HG02970 (cell line): ENCODE measurements at regions not wholly inside any gene's neighbourhood (a gene's known extent, or its start where the extent isn't known, plus 50 kb on each side); places are given as distances from the start of the nearest gene placed in this dataset.

Experiments
- ATAC-seq: cut with Tn5 transposase; IDR thresholded peaks from one replicate; pipeline ENCODE4 v1.9.1; 2021; ENCODE audit warnings: mild to moderate bottlenecking, moderate library complexity, moderate number of reproducible peaks; ENCODE audit not compliant: unreplicated experiment, low FRiP score

DNA sequence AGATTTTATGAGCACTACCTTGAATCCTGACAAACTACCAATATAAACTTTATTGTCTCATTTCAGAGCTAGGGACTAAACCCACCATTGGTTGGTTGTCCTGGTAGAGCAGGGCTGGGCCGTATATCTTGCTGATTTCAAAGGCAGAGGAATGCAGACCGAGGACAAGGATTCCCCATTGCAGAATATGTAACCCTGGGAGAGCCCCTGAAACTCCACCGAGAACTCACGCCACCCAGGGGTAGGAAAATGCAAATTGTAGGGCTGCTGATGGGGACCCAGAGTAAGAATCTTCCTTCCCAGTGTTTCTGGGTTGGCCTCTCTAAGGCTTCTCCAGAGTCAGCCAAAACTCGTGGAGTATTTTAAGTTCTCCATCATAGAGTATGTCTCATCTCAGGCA, 235.3 kb downstream of the ABHD5 start:
- ATAC-seq = no peak

DNA sequence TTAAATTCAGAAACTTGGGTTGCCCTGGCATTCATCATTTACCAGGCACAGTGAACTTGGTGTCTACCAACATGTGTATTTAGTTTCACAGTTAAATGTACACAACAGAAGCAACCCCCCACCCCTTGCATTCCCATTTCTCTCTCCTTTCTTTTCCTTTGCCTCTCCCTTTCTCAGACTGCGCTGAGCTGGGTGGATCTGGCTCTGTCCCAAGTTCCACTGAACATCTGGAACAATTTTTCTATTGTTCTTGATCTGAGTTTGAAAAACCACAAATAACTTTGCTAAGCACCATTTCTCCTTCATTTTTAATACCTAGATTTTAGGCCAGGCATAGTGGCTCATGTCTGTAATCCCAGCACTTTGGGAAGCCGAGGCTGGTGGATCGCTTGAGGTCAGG, 242.2 kb downstream of the ABHD5 start:
- no peak for ATAC-seq

DNA sequence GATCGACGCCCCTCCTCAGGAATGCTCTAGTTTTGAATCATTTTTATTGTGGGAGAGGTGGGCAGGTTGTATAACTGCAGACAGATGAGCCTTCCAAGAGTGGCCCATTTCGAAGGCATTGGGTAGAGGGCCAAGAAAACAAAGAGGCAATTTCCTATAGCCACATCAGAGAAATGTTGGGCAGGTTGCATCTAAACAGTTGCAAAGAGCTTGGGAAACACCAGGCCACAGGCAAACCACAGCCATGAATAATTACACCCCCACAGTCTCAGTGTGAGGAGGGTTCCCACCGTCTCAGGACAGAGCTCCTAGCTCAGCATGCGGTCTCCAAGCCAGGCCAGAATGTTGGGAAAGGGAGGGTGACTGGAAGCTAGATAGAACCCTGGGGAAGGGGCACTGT, 257.3 kb downstream of the ABHD5 start:
- no peak for ATAC-seq

DNA sequence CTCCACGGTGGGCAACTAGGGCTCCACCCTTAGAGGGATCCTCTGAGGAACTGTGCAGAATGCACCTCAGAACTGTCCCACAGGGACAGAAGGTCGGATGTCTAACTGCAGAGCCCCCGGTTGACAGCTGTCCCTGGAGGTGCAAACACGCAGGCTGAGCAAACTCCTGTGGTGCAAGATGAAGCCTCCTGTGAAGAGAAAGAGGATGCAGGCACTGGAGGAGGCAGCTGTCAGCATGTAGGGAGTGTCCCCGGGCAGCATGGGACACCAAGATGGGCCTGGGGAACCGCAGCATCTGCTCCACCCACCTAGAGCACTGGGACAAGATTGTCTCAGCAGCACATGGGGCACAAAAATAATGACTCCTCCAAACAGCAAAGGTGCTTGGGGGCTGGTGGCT, 258.9 kb downstream of the ABHD5 start:
- ATAC-seq = no peak

DNA sequence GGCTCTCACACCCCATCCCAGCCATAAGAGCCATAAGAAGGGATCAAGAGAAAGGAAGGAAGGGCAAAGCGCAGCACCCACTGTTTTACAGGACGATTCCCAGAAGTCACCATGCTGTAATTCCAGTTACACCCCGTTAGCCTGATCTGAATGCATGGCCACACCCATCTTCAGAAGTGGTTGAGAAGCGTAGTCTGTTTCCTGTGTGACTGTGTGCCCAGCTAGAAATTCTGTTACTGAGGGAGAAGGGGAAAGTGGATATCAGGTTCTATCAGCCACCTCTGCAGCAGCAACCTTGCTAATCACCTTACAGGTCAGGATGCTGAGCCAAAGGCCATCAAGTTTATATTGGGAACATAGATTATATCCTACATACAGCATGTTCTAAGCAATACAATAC, 260.0 kb downstream of the ABHD5 start:
- ATAC-seq = no peak

DNA sequence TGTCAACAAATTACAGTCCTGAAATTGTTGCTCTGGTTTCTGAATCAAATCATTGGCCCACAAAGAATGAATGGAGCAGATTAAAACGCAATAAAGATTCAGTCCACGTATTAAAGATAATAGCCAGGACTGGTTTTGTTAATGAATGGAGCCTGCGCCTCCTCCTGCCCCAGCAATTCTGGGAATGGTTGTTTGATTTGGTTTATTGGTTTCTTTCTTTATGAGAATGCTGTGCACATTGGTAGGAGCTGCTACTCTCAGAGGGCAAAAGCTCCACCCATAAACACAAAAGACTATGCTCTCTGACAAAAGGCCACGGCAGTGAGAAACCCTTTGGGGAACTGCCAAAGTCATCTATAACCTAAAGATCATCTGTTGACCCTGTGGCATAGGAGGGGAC, 261.1 kb downstream of the ABHD5 start:
- no peak for ATAC-seq

DNA sequence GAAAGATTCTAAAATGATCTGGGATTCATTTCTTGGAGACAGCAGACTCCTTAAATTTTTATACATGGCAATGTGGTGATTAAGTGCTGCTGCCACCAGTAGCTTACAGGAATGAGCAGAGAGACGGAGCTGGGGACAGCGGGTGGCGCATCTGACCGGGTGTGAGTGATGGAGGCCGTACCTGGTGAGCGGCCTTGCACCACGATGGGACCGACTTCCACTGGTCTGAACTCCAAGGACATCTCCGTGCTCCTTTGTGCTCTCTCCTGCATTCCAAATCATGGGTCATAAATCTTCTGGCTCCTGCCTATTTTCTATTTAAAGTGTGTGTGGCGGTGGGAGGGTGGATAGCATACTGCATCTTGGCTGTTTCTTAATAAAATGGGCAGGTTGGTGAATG, 262.6 kb downstream of the ABHD5 start:
- ATAC-seq = no peak

DNA sequence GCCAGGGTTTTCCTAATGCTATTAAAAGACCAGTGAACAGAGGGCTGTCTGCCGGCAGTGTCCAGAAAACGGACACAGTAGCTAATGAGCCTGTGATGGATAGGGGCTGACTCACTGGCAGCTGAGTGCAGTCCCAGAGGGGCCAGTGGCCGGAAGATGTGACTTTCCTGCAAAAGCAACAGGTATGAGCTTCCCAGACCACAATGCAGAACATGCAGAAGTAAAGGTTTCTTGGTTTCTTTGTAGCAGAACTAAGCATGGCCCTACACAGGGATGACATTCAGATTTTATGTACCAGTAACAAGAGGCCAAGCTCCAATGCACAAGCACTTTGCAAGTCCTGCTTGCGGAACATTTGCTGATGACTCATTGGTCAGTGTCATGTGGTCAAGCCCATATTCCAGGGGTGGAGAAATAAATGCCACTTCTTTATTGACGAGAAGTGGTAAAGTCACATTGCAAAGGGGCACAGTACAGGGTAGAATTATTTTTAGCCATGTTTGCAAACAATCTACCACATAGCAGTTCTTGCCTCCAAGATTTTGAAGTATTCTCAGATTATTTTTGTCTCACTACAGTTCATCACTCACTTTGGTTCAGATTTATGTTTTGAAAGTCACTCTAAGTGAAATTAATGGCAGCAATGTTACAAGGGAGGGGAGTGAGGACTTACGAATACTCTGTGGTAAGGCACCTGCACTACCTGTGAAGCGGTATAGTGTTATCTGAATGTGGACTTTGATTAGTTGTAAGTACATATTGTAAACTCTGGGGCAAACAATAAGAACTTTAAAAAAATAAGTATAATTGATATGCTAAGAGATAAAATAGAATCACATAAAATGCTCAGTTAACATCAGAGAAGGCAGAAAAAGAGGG, 263.3 kb downstream of the ABHD5 start:
- ATAC-seq = no peak

DNA sequence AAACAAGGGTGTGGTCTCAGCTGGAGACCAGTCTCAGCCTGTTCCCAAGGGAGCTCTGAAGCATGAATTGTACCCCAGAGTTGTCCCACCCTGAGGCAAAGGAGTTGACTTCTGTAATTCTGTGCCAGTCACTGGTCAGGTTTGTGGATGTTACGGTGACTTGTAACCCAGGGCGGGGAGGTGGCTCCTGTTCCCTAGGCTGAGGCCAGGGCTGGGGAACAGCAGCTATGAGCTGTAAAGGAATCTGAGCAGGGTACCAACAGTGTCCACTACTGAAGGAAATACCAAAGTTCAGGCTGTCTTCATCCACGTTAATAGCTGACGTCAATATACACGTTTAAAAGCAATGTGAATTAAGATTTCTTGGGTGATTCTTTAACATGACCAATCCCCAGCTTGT, 266.2 kb downstream of the ABHD5 start:
- ATAC-seq = no peak

DNA sequence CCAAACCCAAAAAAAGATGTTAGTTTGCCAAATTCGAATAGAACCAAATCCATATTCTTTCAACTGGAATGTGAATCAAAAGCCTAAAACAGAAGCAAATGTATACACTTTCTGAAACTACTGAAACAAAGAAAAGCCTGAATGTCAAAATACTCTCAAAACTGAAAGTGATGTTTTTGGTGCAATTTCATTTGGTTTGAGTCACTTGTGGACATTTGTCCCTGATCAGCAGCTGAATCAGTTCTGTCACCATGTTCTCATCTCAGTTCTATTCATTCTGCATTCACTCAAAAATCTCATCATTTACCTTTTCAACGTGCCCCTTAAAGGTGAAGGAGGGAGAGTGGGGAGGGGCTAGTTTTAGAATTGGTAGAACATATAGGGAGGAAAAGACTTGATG, 266.8 kb downstream of the ABHD5 start:
- ATAC-seq = no peak

DNA sequence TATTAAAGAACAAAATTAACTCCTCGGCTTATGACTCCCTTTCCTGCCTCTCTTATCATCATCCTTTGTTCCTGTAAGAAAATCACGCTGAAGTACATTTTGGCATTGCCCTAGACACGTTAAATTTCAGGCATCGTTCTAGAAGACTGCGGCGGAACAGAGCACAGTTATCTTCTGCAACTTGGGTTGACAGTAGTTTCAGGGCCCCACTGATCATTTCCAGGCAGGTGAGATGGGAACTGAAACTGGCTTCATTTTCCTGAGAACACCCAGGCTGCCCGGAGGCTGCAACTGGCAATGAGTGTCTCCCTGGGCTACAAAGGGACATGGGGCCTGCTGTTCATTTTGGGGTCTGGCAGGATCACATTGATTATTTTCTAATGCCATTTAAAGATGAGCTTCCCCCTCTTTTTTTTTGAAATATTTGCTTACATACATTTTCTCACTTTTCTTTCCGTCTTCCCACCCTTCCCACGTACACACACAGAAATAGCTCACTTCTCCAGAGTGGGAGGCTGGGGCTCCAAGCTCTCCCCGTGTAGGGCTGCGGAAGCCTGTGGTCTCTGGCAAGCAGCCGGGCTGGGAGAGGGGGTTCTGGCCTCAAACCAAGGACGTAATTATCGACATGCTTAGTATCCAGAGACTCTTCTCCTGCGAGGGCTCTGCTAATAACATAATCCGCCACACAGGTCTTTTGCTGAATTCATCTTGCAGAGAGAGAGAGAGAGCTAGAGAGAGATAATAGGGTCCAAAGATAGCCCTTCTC, 267.4 kb downstream of the ABHD5 start:
- ATAC-seq = no peak

DNA sequence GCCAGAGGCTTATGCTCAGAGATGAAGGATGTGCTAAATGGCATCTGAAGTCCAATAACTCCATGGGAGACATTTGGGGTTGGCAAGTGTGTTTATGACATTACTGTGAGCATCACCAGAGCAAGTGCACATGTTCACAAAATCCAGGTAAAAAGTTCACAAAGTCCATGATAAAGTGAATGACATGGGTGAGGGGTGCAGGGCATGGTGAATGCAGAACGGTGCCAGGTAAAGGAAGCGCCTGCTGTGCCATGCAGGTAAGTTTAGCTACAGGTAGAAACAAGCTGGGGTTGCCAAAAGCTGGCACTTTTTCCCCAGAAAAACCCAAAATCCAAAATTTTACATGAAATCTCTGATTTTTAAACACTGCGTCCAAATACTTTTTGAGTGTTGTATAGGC, 268.2 kb downstream of the ABHD5 start:
- no peak for ATAC-seq

DNA sequence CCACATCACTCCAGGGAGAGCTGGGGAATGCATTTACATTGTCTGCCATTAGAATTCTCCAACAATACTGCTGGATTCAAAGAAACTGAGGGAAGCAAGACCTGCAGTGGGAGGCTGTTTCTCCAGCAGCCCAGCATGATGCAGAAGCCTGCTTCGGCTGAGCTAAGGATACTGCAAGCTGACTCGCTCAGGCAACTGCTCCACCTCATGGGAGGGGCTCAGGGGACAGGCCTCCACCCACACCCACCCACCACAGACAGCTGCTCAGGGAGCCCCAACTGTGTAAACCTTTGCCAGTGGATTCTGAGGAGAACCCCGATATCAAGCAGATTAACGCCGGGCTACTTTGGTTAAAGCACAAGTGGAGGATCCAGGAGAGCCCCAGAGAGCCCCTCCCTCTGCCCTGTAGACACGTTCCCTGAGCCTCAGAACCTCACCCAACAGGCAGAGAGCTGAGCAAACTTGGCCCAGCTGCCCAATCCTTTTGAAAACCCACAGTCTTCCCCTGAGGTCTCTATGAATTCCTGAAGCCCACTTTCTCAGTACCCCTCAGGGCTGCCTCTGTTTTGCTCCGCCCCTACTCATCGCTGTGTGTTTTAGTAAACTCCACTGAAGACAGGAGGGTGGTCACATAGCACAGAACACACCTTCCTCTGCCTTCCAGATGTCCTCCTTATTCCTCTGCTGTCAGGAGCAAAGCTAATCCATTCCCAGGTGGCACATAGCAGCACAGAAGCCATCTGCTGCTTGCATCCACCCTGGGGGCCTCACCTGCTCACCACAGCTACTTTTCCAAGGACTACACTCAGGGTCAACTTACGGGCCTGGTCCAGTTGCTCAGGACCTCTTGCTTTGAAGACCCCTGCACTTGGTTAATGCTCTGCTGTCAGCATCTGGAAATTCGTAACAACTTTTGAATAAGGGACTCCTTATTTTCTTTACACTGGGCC, 269.0 kb downstream of the ABHD5 start:
- ATAC-seq = no peak

DNA sequence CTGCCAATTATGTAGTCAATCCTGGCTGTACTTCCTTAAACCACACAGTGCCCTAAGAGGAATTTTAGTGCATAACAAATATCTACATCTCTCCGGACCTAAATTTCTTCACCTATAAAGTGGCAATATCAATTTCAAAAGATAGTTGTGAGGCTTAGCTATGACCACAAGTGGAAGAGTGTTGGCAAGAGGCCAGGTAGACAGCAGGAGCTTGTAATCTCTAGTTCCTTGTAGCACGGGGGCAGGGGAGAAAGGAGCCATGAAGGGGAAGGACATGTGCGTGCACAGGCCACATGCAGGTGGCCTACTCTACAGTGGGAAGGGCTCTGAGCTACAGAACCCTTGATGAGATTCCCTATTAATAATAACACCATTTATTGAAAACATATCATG, 269.7 kb downstream of the ABHD5 start:
- ATAC-seq = no peak

DNA sequence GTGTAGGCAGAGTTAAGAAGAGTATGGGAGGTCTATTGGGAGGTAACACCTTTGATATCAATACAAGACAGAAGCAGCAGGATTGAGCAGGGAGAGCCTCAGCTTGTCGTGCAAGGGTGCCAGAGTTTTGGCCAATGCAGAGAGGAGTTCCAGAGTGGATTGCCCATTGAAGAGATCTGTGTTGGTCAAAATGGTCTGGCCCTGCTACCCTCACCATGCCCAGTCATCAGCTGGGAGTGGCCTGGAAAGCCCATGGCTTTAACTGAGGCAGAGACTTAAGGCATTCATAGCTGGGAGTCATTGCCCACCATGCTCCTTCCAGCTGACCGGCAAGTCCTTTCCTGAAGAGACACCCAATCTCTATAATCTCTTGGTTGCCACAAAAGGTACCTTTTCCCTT, 271.3 kb downstream of the ABHD5 start:
- ATAC-seq = no peak

DNA sequence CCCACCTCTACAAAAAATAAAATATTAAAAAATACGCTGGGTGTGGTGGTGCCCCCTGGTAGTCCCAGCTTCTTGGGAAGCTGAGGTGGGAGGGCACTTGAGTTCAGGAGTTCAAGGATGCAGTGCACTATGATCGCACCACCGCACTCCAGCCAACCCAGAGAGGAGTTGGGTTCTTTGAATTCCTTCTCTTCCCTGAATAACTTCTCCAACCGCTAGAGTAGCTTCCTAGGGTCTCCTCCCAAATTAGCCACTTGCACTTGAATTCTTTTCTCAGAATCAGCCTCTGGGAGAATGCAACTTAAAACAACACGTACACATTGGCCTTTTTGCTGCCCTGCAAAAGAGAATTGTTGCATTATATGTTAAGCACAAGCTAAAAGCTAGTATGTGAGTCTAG, 272.5 kb downstream of the ABHD5 start:
- ATAC-seq = no peak

DNA sequence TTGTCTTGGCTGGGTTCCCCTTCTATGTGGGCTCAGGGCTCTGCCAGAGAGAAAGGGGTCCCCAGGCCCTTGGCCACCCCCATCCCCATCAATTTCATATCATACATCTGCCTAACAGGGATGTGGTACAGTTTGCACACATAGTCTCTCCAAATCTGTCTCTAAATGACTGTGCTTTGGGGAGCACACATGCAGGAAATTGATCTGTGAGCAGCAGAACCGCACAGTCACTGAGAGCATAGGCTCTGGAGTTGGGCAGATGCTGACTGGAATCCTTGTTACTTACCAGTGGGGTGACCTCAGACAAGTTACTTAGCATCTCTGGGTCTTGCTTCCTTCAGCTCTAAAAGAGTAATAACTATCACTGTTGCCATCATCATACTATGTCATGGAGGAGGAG, 273.9 kb downstream of the ABHD5 start:
- ATAC-seq = no peak

DNA sequence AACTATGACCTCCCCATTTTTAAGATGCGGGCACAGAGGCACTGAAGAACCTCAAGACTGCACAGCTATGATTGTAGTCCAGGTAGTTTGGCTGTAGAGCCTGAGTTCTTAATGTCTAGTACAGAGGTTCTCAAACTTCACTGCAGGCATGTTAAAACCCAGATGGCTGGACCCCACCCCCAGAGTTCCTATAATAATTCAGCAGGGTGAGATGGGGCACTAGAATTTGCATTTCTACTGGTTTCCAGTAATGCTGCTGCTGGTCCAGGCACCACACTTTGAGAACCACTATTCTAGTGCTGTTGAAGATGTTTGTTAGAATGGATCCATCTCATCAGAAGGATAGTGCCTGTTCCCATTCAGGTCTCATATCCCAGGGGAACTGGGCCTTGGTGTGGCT, 274.9 kb downstream of the ABHD5 start:
- ATAC-seq = no peak

DNA sequence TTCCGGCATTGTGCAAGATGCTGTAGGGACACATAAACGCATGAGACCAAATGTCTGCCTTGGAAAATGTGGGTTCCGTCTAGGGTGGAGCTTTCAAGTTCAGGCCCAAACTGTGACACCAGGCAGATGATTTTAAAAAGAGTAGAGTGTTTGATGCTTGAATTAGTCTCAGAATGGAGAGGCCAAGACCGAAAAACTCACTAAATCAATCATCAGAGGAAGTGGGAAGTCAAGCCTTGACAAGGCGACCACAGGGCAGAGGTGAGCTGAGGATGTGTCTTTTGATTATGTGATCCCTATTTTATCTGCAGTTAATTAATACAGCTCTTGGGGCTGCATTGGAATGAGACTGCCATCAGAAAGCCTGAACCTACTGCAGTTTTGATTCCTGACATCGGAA, 275.4 kb downstream of the ABHD5 start:
- ATAC-seq = no peak

DNA sequence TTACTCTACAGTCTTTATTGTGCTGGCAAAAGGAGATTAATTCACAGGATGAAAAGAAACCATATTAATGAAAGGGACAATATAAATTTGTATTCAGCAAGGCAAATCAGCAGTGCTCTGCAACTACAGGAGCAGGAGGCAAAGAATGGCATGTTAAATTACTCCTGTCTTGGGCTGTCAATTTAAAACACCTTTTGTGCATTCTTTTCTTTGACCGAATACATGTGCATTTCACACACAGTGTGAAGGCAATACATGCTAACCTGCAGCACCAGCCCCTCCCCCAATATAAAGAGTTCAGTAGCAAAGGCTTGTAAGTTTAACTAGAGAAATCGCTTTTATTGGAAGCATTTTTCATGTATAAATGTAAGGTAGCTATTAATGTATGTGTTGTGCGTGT, 275.2 kb upstream of the TOPAZ1 start:
- no peak for ATAC-seq

DNA sequence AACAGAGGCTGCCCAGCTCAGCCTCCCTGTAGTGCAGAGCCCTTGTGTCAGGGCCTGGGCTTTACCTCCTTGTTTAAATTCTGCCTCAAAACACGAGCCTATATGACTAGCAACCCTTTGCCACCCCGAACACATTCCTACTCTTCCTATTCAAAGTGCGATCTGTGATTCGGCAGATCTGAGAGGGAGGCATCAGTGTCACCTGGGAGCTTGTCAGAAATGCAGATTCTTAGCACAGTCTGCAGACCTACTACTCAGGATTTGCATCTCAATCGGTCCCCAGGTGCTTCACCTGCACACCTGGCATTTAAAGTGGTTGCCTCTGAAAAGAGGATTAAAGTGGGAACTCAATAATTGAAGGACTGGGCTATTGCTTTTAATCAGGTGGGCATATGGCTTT, 273.2 kb upstream of the TOPAZ1 start:
- ATAC-seq = no peak
